Sigmoid colon (tissue), 6 donors: ENCODE measurements at regions not wholly inside any gene's neighbourhood (a gene's known extent, or its start where the extent isn't known, plus 50 kb on each side); places are given as distances from the start of the nearest gene placed in this dataset.
A peak's percentile ranks its signal among the peaks of the same experiment; 100 is the strongest.

Source experiments
- DNase-seq: peaks from one replicate; pipeline ENCODE4 v3.0.0-alpha.2; 2019
- H3K27ac ChIP-seq, 4 donors: fragments of 200-600 bp; sonication (generic); one replicate each; pipeline ENCODE4 v1.5.1; 2016 to 2019; ENCODE audit warnings: mild to moderate bottlenecking in 1 of 4
- H3K27me3 ChIP-seq, 3 donors: fragments of 200-600 bp; sonication (generic); one replicate each; pipeline ENCODE4 v1.5.1; 2019; ENCODE audit warnings: mild to moderate bottlenecking in 1 of 3
- H3K36me3 ChIP-seq, 4 donors: fragments of 200-600 bp; sonication (generic); one replicate each; pipeline ENCODE4 v1.5.1; 2016 to 2019
- H3K4me1 ChIP-seq, 4 donors: fragments of 200-600 bp; sonication (generic); one replicate each; pipeline ENCODE4 v1.5.1; 2017 to 2019
- H3K4me3 ChIP-seq, 4 donors: fragments of 200-600 bp; sonication (generic); one replicate each; pipeline ENCODE4 v1.5.1; 2017 to 2019; ENCODE audit warnings: mild to moderate bottlenecking in 2 of 4, moderate library complexity in 1 of 4
- H3K9me3 ChIP-seq, 4 donors: fragments of 200-600 bp in 3 of 4; sonication (generic) in 3 of 4; one replicate each; pipeline versions ENCODE4 v1.5.1 to v1.6.1; 2013 to 2019
- EP300 ChIP-seq, 4 donors: sonication (generic); formaldehyde crosslinking; IDR thresholded peaks; one replicate each; pipeline ENCODE4 v1.6.1; 2017; ENCODE audit warnings: antibody characterized with exemption in 4 of 4
- POLR2A ChIP-seq, 2 donors: fragments of 450-650 bp; IDR thresholded peaks; one replicate each; pipeline ENCODE4 v1.6.1; 2016; ENCODE audit warnings: antibody characterized with exemption in 2 of 2, mild to moderate bottlenecking in 2 of 2, moderate library complexity in 2 of 2
- POLR2AphosphoS5 ChIP-seq, 4 donors: sonication (generic); formaldehyde crosslinking; IDR thresholded peaks; one replicate each; pipeline ENCODE4 v1.6.1; 2017; ENCODE audit warnings: antibody characterized with exemption in 4 of 4
- WGBS, 2 donors: extraction: QIAGEN DNeasy Blood & Tissue Kit; methylation state at CpG; one replicate each; pipeline ENCODE4 v1.1.7; 2013; 5-methylcytosine and 5-hydroxymethylcytosine counted together
- intact Hi-C: fragments of 100-400 bp; cut with DNase I; formaldehyde crosslinking; loops from one replicate; pipeline ENCODE4 v1.15.1; 2023
- TF ChIP-seq, protein P1 (sequence below), 4 experiments: fragments of 450-650 bp in 3 of 4; fragments of 200-600 bp in 1 of 4; IDR thresholded peaks; one replicate each; pipeline ENCODE4 v1.5.1; 2016 to 2019; ENCODE audit warnings: antibody characterized with exemption in 4 of 4, mild to moderate bottlenecking in 3 of 4, moderate library complexity in 2 of 4
- donor health status: healthy with polysubstance abuse.
- donor health status: healthy.

DNA sequence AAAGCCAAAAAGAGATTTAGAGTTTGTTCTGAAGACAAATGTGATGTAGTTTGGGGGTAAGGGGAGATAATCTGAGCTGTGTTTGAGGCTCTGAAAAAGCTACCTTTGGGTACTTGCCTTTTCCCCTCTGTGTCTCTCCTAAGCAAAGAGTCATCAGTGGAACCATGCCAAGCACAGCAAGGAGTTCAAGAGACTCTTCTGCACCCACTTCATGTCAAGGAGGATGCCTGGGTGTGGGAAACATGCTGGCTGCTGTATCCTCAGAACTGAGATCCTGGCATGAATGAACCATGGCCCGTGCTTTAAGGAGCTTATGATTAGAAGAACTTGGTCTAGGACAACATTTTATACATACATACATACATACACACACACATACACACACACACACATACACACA lies 142.9 kb downstream of the NOC3L start:
- Histone ChIP-seq H3K4me3 (no peak overlapping the region), H3K4me1 (peaks cover 0 to 4% (median 0%) of the 10 kb centered on the region in 4 donors), H3K27me3 (no peaks in the 10 kb centered on the region), H3K36me3 (no peaks in the 10 kb centered on the region), H3K27ac (no peak overlapping the region), H3K9me3 (no peaks in the 10 kb centered on the region)
- 85 to 96% methylated on average over 1 of the region's 1 CpG for WGBS, 2 donors
- intact Hi-C loops, result no loop called here
- no peak for TF ChIP-seq POLR2A (IDR thresholded peaks at IDR 0.05)
- TF ChIP-seq, protein P1, sequence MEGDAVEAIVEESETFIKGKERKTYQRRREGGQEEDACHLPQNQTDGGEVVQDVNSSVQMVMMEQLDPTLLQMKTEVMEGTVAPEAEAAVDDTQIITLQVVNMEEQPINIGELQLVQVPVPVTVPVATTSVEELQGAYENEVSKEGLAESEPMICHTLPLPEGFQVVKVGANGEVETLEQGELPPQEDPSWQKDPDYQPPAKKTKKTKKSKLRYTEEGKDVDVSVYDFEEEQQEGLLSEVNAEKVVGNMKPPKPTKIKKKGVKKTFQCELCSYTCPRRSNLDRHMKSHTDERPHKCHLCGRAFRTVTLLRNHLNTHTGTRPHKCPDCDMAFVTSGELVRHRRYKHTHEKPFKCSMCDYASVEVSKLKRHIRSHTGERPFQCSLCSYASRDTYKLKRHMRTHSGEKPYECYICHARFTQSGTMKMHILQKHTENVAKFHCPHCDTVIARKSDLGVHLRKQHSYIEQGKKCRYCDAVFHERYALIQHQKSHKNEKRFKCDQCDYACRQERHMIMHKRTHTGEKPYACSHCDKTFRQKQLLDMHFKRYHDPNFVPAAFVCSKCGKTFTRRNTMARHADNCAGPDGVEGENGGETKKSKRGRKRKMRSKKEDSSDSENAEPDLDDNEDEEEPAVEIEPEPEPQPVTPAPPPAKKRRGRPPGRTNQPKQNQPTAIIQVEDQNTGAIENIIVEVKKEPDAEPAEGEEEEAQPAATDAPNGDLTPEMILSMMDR (IDR thresholded peaks at IDR 0.05), result no peak
- TF ChIP-seq EP300 (IDR thresholded peaks at IDR 0.05), result no peak
- no peak for TF ChIP-seq POLR2AphosphoS5 (IDR thresholded peaks at IDR 0.05)
- DNase-seq, result no peak

DNA sequence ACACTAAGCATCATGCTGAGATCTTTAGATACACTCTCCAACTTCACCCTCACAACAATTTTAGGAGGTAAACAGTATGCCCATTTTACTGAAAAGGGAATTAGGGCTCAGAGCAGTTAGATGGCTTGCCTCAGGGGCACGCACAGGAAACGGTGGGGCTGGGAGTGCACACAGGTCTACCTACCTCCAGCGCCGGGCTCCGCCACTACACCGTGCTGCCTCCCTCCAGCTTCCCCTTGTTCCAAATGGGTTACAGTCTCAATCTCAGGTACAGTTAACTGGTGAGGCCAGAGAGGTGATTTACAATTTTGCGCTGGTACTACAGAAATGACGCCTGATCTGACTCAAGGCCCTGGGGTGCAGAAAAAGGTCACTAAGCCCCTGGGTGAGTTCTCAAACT lies 142.0 kb downstream of the NOC3L start:
- Histone ChIP-seq H3K9me3 (no peaks in the 10 kb centered on the region), H3K27ac (no peak overlapping the region), H3K27me3 (no peaks in the 10 kb centered on the region), H3K4me3 (no peak overlapping the region), H3K36me3 (no peaks in the 10 kb centered on the region), H3K4me1 (peaks cover 0 to 4% (median 0%) of the 10 kb centered on the region in 4 donors)
- 95 to 96% methylated on average over 8 of the region's 8 CpGs for WGBS, 2 donors
- TF ChIP-seq, protein P1 (IDR thresholded peaks at IDR 0.05), result no peak
- TF ChIP-seq POLR2AphosphoS5 (IDR thresholded peaks at IDR 0.05) (no peak), EP300 (IDR thresholded peaks at IDR 0.05) (no peak), POLR2A (IDR thresholded peaks at IDR 0.05) (no peak)
- intact Hi-C loops, result no loop called here
- no peak for DNase-seq

DNA sequence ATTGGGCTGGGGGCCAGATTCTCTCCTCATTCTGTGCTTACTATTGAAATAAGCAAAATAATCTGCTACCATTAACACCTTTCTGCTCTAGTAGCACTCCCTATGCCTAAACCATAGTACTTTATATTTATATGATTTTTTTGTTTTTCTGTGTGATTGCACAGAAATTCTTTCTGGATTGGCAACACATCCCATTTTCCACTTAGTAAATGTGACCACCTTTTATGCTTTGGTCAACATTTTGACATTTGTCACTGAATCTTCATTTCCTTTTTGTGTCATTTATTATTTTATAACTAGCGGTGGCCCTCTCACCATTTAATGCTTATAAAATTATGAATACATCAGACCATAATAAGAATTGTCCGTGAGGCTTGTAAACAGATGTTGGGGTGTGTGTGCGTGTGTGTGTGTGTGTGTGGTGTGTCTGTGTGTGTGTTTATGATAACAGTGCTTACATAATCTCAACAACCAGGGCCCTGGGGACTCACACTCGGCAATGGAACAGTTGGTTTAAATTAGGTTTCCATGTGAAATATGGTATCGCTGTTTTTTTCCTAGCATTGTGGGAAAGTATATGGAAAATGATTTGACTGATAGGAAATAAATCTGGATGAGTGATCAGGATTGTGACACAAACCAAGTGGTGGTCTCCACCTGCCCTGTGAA lies 138.9 kb downstream of the NOC3L start:
- intact Hi-C loops, result no loop called here
- peaks cover 0 to 4% (median 0%) of the 10 kb centered on the region in 4 donors for H3K4me1 ChIP-seq
- H3K27ac ChIP-seq, result peak overlapping the region in 1 of 4 donors; percentile 7
- no peaks in the 10 kb centered on the region for H3K36me3 ChIP-seq
- H3K4me3 ChIP-seq, result no peak overlapping the region
- TF ChIP-seq, protein P1 (IDR thresholded peaks at IDR 0.05), result no peak
- TF ChIP-seq POLR2A (IDR thresholded peaks at IDR 0.05), result no peak
- no peak for TF ChIP-seq POLR2AphosphoS5 (IDR thresholded peaks at IDR 0.05)
- no peak for TF ChIP-seq EP300 (IDR thresholded peaks at IDR 0.05)
- no peak for DNase-seq
- H3K9me3 ChIP-seq, result no peaks in the 10 kb centered on the region
- H3K27me3 ChIP-seq, result no peaks in the 10 kb centered on the region
- 61 to 65% methylated on average over 5 of the region's 5 CpGs for WGBS, 2 donors

DNA sequence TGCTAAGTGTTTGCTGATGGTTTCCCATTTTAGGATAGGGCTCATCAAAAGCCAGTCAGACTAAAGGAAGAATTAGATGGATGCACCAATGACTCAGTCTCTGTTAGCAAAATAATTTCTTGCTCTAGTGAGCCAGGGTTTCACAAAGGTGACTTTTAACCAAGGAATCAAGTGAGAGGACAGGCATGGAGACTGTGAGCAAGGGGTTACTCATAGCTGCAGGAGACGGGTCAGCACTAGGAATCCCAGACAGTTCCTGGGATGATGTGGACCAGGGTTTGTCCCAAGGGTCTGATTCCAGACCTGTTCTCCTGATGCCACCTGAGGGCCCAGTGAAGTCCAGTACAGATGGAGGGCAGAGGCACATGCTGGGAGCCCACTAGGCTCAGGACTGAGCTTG lies 138.1 kb downstream of the NOC3L start:
- H3K4me1 ChIP-seq, result peaks cover 0 to 4% (median 0%) of the 10 kb centered on the region in 4 donors
- TF ChIP-seq, protein P1 (IDR thresholded peaks at IDR 0.05), result no peak
- TF ChIP-seq EP300 (IDR thresholded peaks at IDR 0.05) (no peak), POLR2A (IDR thresholded peaks at IDR 0.05) (no peak)
- intact Hi-C loops, result no loop called here
- no peaks in the 10 kb centered on the region for H3K36me3 ChIP-seq
- no peak overlapping the region for H3K4me3 ChIP-seq
- H3K27ac ChIP-seq, result no peak overlapping the region
- DNase-seq, result no peak
- WGBS, 2 donors, result 91 to 92% methylated on average over 1 of the region's 1 CpG
- H3K9me3 ChIP-seq, result no peaks in the 10 kb centered on the region
- H3K27me3 ChIP-seq, result no peaks in the 10 kb centered on the region

DNA sequence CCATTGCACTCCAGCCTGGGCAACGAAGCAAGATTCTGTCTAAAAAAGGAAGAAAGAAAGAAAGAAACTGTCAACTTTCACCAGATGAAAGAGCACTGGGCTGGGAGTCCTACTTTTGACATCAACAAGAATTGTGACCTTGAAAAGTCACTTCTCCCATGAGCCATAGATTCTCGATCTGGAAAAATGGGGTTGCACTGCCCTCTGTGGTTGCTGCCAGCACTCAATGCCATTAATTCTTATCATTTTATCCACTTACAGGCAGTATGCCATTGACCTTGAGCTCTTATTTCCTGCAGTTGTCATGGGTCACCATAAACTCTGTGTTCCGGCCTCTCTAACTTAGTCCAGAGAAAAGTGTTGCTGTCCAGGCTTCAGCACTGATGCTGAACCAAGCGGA lies 137.2 kb downstream of the NOC3L start:
- intact Hi-C loops, result no loop called here
- DNase-seq, result no peak
- Histone ChIP-seq H3K4me3 (no peak overlapping the region), H3K9me3 (no peaks in the 10 kb centered on the region), H3K27me3 (no peaks in the 10 kb centered on the region), H3K4me1 (peaks cover 0 to 4% (median 0%) of the 10 kb centered on the region in 4 donors), H3K36me3 (no peaks in the 10 kb centered on the region), H3K27ac (no peak overlapping the region)
- TF ChIP-seq POLR2AphosphoS5 (IDR thresholded peaks at IDR 0.05), result no peak
- TF ChIP-seq, protein P1 (IDR thresholded peaks at IDR 0.05), result no peak
- no peak for TF ChIP-seq EP300 (IDR thresholded peaks at IDR 0.05)
- no peak for TF ChIP-seq POLR2A (IDR thresholded peaks at IDR 0.05)
- WGBS, 2 donors, result 82% methylated on average over 4 of the region's 4 CpGs
